ENCODE measurements at regions not wholly inside any gene's neighbourhood (a gene's known extent, or its start where the extent isn't known, plus 50 kb on each side); places are given as distances from the start of the nearest gene placed in this dataset.

DNA sequence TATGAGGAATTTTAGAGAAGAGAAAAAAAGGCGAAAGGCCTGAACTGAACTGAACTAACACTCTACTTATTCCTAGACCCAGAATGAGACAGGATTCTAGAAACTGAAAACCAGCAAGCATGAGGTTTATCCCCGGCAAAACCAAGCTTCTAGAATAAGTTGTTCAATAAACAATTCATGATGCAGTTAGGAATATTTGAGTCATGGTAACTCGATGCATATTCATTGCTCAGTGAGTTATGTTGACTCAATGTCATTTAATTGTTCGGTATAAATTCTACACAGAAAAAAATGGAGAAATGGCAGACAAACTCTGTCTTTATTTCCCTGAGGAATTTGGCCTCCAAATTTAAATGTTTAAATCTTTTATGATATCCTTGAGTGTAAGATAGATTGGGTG, 321.5 kb downstream of the SATB2 start:
- no peak for DNase-seq (ENCODE audit: low read depth in 4 of 4, low spot score in 3 of 4)

- DNase-seq (ENCODE audit: low read depth in 4 of 4, low spot score in 3 of 4), result no peak
Measured at GRCh38 chr2:199131876-199132275, 325.9 kb downstream of the SATB2 start.

- DNase-seq (ENCODE audit: low read depth in 4 of 4, low spot score in 3 of 4), result no peak
Measured at GRCh38 chr2:199131136-199131655, 326.5 kb downstream of the SATB2 start.

- no peak for DNase-seq (ENCODE audit: low read depth in 4 of 4, low spot score in 3 of 4)
Measured at GRCh38 chr2:199130501-199130900, 327.2 kb downstream of the SATB2 start.

- no peak for DNase-seq (ENCODE audit: low read depth in 4 of 4, low spot score in 3 of 4)
Measured at GRCh38 chr2:199128476-199129229, 329.1 kb downstream of the SATB2 start.

GRCh38 chr2:199119796-199120195, 337.9 kb downstream of the SATB2 start:
- DNase-seq (ENCODE audit: low read depth in 4 of 4, low spot score in 3 of 4), result no peak

DNA sequence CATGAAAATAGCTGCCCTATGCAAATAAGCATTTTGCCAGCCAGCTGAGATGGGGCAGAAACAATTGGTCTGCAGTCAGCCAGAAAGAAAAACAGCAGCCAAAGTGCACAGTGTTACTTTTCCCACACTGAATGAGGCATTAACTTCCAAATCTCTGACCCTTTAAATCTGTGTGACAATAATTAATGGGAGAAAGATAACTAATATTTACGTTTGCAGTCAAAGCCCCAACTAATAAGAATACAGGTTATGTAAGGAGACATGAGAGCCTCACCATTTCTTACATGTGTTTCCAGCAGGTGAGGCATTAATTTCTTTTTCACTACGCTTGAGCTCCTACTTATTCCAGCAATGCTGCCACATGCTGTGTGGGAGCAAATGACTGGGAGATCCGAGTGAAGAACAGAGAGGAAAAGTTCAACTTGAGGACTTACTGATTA, 339.0 kb downstream of the SATB2 start:
- DNase-seq (ENCODE audit: low read depth in 4 of 4, low spot score in 3 of 4), result peak in 3 of 4 donors; percentile 31 to 50 (median 32)

DNA sequence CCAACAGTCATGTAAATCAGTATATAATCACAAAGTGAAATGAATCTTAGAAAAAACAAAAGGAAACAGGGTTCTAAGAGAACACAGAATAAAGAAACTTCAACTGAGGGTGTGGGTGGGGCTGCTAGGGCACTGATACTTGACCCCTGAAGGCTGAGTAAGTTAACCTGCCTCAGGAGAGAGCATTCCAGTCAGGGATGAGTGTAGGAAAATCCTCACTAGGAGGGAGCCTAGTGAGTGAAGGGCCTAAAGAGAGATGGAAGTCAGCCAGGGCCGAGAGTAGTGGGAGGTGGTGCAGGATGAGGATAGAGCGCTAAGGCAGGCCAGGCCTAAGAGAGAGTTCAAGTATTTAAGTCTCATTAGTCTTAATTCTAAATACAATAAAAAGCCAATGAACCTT, 342.6 kb downstream of the SATB2 start:
- no peak for DNase-seq (ENCODE audit: low read depth in 4 of 4, low spot score in 3 of 4)

DNA sequence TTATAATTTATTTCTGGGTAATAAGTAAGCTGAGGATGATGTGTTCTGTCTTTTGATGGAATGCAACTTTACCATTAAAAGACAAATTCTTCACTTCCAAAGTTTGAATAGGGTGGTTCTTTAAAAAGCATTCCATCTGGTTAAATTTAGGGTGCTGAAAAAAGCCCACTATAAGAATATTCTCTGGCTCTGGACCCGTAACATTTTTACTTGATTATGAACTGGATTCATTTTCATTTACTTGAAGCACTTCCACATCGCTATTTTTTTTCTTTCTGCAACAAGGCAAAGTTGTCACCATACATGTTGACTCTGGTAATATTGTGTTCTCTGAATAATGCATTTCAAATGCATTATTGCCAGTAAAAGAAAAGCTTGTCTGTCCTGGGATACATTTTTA, 344.6 kb downstream of the SATB2 start:
- DNase-seq (ENCODE audit: low read depth in 4 of 4, low spot score in 3 of 4), result no peak

- no peak for DNase-seq (ENCODE audit: low read depth in 4 of 4, low spot score in 3 of 4)
Measured at GRCh38 chr2:199111458-199111857, 346.3 kb downstream of the SATB2 start.

GRCh38 chr2:199108056-199108455, 349.7 kb downstream of the SATB2 start:
- no peak for DNase-seq (ENCODE audit: low read depth in 4 of 4, low spot score in 3 of 4)

- no peak for DNase-seq (ENCODE audit: low read depth in 4 of 4, low spot score in 3 of 4)
Measured at GRCh38 chr2:199105826-199106225, 351.9 kb downstream of the SATB2 start.

- DNase-seq (ENCODE audit: low read depth in 4 of 4, low spot score in 3 of 4), result no peak
Measured at GRCh38 chr2:199101487-199101886, 356.3 kb downstream of the SATB2 start.

- DNase-seq (ENCODE audit: low read depth in 4 of 4, low spot score in 3 of 4), result no peak
Measured at GRCh38 chr2:199100326-199101110, 357.2 kb downstream of the SATB2 start.

GRCh38 chr2:199092419-199092818, 365.3 kb downstream of the SATB2 start:
- no peak for DNase-seq (ENCODE audit: low read depth in 4 of 4, low spot score in 3 of 4)

- DNase-seq (ENCODE audit: low read depth in 4 of 4, low spot score in 3 of 4), result no peak
Measured at GRCh38 chr2:199085261-199085660, 372.5 kb downstream of the SATB2 start.

- DNase-seq (ENCODE audit: low read depth in 4 of 4, low spot score in 3 of 4), result no peak
Measured at GRCh38 chr2:199070322-199070949, 387.3 kb downstream of the SATB2 start.

DNA sequence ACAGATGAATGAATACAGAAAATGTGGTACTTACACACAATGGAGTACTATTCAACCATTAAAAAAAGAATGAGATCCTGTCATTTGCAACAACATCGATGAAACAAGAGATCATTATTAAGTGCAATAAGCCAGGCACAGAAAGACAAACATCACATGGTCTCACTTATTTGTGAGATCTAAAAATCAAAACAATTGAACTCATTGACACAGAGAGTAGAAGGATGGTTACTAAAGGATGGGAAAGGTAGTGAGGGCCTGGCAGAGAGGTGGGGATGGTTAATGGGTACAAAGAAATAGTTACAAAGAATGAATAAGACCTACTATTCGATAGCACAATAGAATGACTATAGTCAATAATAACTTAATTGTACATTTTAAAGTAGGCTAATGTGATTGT, 393.5 kb downstream of the SATB2 start:
- DNase-seq (ENCODE audit: low read depth in 4 of 4, low spot score in 3 of 4), result no peak

DNA sequence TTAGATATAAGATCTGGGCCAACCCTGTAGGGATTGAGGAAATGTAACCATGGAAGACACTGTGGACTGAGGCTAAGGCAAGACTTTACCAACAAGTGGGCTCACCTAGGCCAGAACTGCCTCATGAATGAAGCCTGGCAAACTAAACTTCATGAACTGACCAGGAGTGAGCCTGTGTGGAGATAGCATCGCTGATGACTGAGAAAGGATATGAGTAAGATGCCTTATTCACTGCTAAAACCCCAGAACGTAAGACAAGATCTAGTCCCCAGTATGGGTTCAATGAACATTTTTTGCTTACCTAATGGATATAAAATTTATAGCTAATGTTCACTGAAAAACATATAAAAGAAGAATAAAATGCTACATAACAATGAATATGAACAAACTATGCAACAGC, 399.8 kb downstream of the SATB2 start:
- no peak for DNase-seq (ENCODE audit: low read depth in 4 of 4, low spot score in 3 of 4)

DNA sequence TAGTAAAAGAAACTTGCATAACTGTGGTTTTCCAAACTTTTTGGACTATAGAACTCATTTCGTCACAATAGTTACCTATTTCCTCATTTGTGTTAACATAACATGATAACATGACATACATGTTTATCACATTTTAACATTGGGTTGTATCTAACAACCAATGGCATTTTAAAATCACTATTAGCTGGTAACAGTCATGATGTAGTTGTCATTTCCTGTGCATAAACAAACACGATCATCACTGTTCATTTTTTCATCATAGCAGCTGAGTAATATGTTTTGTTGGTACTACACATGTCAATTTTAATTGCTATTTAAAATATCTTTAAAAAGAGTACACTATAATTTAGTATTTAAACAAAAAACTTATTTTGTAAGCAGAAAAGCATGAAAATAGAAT, 402.4 kb downstream of the SATB2 start:
- no peak for DNase-seq (ENCODE audit: low read depth in 4 of 4, low spot score in 3 of 4)

- DNase-seq (ENCODE audit: low read depth in 4 of 4, low spot score in 3 of 4), result no peak
Measured at GRCh38 chr2:199042660-199043379, 414.9 kb downstream of the SATB2 start.

Data from right renal pelvis (tissue), 4 donors.